Ovary (tissue), 7 donors: ENCODE measurements at regions not wholly inside any gene's neighbourhood (a gene's known extent, or its start where the extent isn't known, plus 50 kb on each side); places are given as distances from the start of the nearest gene placed in this dataset.
A peak's percentile ranks its signal among the peaks of the same experiment; 100 is the strongest.

ENCODE experiments used
- DNase-seq, 5 donors: peaks; one replicate each; pipeline ENCODE4 v3.0.0-alpha.2; 2019 to 2020
- H3K27ac ChIP-seq, 2 donors: fragments of 200-600 bp; one replicate each; pipeline versions ENCODE4 v1.5.1 to v1.8.0; 2019 to 2022
- H3K27me3 ChIP-seq: fragments of 200-600 bp; one replicate; pipeline ENCODE4 v1.8.0; 2022
- H3K36me3 ChIP-seq: fragments of 200-600 bp; sonication (generic); one replicate; pipeline ENCODE4 v1.5.1; 2019
- H3K4me1 ChIP-seq: one replicate; pipeline ENCODE4 v1.8.1; 2013; ENCODE audit warnings: mild to moderate bottlenecking, moderate library complexity; ENCODE audit not compliant: insufficient read depth
- H3K4me3 ChIP-seq: fragments of 200-600 bp; sonication (generic); one replicate; pipeline ENCODE4 v1.5.1; 2017
- H3K9me3 ChIP-seq, 2 donors: fragments of 200-600 bp in 1 of 2; sonication (generic) in 1 of 2; one replicate each; pipeline versions ENCODE4 v1.5.1 to v1.8.1; 2013 to 2019; ENCODE audit warnings: mild to moderate bottlenecking in 1 of 2, moderate library complexity in 1 of 2
- EP300 ChIP-seq: sonication (generic); formaldehyde crosslinking; IDR thresholded peaks from one replicate; pipeline ENCODE4 v1.6.1; 2017; ENCODE audit warnings: antibody characterized with exemption
- POLR2A ChIP-seq: fragments of 450-650 bp; IDR thresholded peaks from one replicate; pipeline ENCODE4 v1.6.1; 2017; ENCODE audit warnings: antibody characterized with exemption, mild to moderate bottlenecking, moderate library complexity
- WGBS, 3 donors: extraction: QIAGEN DNeasy Blood & Tissue Kit in 1 of 3; methylation state at CpG; one replicate each; pipeline versions ENCODE4 v1.1.5 to v1.1.7; 2013 to 2017; 5-methylcytosine and 5-hydroxymethylcytosine counted together
- intact Hi-C, 4 donors: fragments of 100-400 bp; cut with DNase I; formaldehyde crosslinking; loops; one replicate each; pipeline versions ENCODE4 v1.11.0 to v1.15.1; 2022 to 2023
- TF ChIP-seq, protein P1 (sequence below), 3 donors: fragments of 450-650 bp in 2 of 3; fragments of 200-600 bp in 1 of 3; IDR thresholded peaks; one replicate each; pipeline versions ENCODE4 v1.5.1 to v1.8.0; 2016 to 2022; ENCODE audit warnings: antibody characterized with exemption in 3 of 3, mild to moderate bottlenecking in 1 of 3
- donor health status: DM: no; HTN: no; CAD: no; lungs with moderate emphysema.
- donor health status: DM: no; HTN: no; CAD: no.
- donor health status: Bipolar disorder and iron deficiency.
- donor health status: DM: no; HTN: no; CAD: no.
- donor health status: DM: yes; HTN: yes; CAD: no.

GRCh38 chr2:56008661-56009431 is 85.3 kb upstream of the EFEMP1 start:
- Histone ChIP-seq H3K9me3 (no peaks in the 10 kb centered on the region), H3K4me3 (no peak overlapping the region), H3K4me1 (peaks cover 6% of the 10 kb centered on the region), H3K36me3 (no peaks in the 10 kb centered on the region), H3K27ac (no peak overlapping the region), H3K27me3 (no peaks in the 10 kb centered on the region)
- TF ChIP-seq, protein P1, sequence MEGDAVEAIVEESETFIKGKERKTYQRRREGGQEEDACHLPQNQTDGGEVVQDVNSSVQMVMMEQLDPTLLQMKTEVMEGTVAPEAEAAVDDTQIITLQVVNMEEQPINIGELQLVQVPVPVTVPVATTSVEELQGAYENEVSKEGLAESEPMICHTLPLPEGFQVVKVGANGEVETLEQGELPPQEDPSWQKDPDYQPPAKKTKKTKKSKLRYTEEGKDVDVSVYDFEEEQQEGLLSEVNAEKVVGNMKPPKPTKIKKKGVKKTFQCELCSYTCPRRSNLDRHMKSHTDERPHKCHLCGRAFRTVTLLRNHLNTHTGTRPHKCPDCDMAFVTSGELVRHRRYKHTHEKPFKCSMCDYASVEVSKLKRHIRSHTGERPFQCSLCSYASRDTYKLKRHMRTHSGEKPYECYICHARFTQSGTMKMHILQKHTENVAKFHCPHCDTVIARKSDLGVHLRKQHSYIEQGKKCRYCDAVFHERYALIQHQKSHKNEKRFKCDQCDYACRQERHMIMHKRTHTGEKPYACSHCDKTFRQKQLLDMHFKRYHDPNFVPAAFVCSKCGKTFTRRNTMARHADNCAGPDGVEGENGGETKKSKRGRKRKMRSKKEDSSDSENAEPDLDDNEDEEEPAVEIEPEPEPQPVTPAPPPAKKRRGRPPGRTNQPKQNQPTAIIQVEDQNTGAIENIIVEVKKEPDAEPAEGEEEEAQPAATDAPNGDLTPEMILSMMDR (IDR thresholded peaks at IDR 0.05), result no peak
- no peak for TF ChIP-seq EP300
- TF ChIP-seq POLR2A, result no peak
- WGBS, 3 donors, result 14 to 19% (median 16%) methylated on average over 8 of the region's 8 CpGs
- DNase-seq, result peak; percentile 34 to 70 (median 40)
- intact Hi-C loops, result loop anchor here in 3 of 4 donors (2.0 to 10.0 kb wide), 3 partner anchors 244 to 292 kb away; no protein-coding TSS in a partner anchor

- Histone ChIP-seq H3K27ac (no peak overlapping the region), H3K4me1 (peaks cover 6% of the 10 kb centered on the region), H3K27me3 (no peaks in the 10 kb centered on the region), H3K4me3 (no peak overlapping the region), H3K36me3 (no peaks in the 10 kb centered on the region), H3K9me3 (no peaks in the 10 kb centered on the region)
- intact Hi-C loops, result loop anchor here in 3 of 4 donors (2.0 to 10.0 kb wide), 3 partner anchors 245 to 293 kb away; no protein-coding TSS in a partner anchor
- no peak for DNase-seq
- TF ChIP-seq, protein P1 (IDR thresholded peaks at IDR 0.05), result peak; percentile 35 to 58 (median 45)
- TF ChIP-seq POLR2A, result no peak
- TF ChIP-seq EP300, result no peak
- WGBS, 3 donors, result 32 to 40% (median 34%) methylated on average over 3 of the region's 3 CpGs
Observed at GRCh38 chr2:56009758-56010458, 86.3 kb upstream of the EFEMP1 start.

DNA sequence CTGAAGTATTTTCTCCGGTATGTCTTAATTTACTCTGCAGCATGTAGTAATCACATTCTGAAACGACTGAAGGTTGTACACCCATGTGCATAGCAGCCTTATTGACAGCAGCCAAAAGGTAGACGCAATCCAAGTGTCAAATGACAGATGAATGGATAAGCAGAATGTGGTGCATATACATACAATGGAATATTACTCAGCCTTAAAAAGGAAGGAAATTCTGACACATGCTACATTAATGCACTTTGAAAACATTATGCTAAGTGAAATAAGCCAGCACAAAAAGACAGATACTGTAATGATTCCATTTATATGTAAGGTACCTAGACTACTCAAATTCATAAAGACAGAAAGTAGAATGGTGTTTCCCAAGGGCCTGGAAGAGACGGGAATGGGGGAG is 88.0 kb upstream of the EFEMP1 start:
- intact Hi-C loops, result no loop called here
- no peak for TF ChIP-seq EP300
- TF ChIP-seq, protein P1 (IDR thresholded peaks at IDR 0.05), result no peak
- no peak for TF ChIP-seq POLR2A
- no peak for DNase-seq
- no peaks in the 10 kb centered on the region for H3K9me3 ChIP-seq
- peaks cover 6% of the 10 kb centered on the region for H3K4me1 ChIP-seq
- H3K27ac ChIP-seq, result no peak overlapping the region
- no peak overlapping the region for H3K4me3 ChIP-seq
- no peaks in the 10 kb centered on the region for H3K36me3 ChIP-seq
- 57 to 72% (median 71%) methylated on average over 4 of the region's 4 CpGs for WGBS, 3 donors
- H3K27me3 ChIP-seq, result no peaks in the 10 kb centered on the region

DNA sequence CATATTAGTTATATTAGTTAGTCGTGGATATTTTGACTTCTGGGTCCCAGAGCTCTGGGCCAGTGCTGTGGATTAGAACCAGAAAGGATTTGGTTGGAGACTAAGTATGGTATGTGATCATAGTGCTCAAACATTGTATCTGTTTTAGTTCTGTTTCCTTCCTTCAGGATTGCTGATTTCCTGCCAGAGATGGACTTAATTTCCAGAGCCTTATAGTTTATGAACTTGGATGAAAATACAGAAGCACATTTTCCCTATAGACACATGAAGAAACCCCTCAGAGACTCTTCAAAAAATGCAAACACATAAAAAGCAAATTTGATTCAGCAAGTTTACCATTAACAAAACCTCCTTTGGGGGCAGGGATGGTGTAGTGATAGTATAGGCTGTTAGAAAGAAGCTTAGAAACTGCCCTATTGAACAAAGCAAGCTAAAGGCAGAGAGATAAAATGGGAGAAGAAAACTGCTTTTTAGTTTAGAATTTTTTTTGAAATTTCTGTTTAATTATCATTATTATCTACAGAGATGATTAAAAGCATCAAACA is 88.7 kb upstream of the EFEMP1 start:
- Histone ChIP-seq H3K27ac (no peak overlapping the region), H3K27me3 (no peaks in the 10 kb centered on the region), H3K9me3 (no peaks in the 10 kb centered on the region), H3K36me3 (no peaks in the 10 kb centered on the region), H3K4me3 (no peak overlapping the region), H3K4me1 (peaks cover 6% of the 10 kb centered on the region)
- TF ChIP-seq POLR2A, result no peak
- TF ChIP-seq, protein P1 (IDR thresholded peaks at IDR 0.05), result no peak
- TF ChIP-seq EP300, result no peak
- 39 to 55% (median 50%) methylated on average over 1 of the region's 1 CpG for WGBS, 3 donors
- intact Hi-C loops, result no loop called here
- DNase-seq, result no peak
